ENCODE measurements at regions not wholly inside any gene's neighbourhood (a gene's known extent, or its start where the extent isn't known, plus 50 kb on each side); places are given as distances from the start of the nearest gene placed in this dataset.

DNA sequence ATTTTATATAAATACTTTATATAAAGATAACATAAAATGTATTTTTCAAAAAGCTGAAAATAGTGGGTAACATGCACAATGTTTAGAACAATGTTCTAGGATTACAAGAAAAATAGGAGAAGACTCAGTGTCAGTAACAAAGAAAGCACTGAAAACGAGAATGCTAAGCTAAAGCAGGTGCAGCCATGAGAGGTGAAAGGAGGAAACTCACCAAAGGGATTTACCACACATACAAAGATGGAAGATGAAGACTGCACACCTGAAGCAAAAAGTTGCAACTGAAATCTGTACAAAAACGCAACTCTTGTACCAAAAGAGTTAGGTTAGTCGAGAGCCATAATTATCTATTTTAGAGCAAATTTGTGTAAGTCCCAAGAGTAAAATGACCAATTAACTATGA lies 1176.1 kb downstream of the LRFN5 start (continued):
- TF ChIP-seq, protein P1, sequence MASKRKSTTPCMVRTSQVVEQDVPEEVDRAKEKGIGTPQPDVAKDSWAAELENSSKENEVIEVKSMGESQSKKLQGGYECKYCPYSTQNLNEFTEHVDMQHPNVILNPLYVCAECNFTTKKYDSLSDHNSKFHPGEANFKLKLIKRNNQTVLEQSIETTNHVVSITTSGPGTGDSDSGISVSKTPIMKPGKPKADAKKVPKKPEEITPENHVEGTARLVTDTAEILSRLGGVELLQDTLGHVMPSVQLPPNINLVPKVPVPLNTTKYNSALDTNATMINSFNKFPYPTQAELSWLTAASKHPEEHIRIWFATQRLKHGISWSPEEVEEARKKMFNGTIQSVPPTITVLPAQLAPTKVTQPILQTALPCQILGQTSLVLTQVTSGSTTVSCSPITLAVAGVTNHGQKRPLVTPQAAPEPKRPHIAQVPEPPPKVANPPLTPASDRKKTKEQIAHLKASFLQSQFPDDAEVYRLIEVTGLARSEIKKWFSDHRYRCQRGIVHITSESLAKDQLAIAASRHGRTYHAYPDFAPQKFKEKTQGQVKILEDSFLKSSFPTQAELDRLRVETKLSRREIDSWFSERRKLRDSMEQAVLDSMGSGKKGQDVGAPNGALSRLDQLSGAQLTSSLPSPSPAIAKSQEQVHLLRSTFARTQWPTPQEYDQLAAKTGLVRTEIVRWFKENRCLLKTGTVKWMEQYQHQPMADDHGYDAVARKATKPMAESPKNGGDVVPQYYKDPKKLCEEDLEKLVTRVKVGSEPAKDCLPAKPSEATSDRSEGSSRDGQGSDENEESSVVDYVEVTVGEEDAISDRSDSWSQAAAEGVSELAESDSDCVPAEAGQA (IDR thresholded peaks at IDR 0.05; ENCODE audit: low read depth): no peak
- TF ChIP-seq, protein P1 (CRISPR knock-in tag; IDR thresholded peaks at IDR 0.05; ENCODE audit: borderline replicate concordance): no peak
- TF ChIP-seq ZNF317 (CRISPR knock-in tag; IDR thresholded peaks at IDR 0.05): no peak
- no peak for TF ChIP-seq ZNF296 (CRISPR knock-in tag; conservative IDR thresholded peaks at IDR 0.05)
- TF ChIP-seq ZNF333 (CRISPR knock-in tag; IDR thresholded peaks at IDR 0.05; ENCODE audit: borderline replicate concordance): no peak
- TF ChIP-seq ZFP1 (CRISPR knock-in tag; IDR thresholded peaks at IDR 0.05): no peak
- TF ChIP-seq U2AF1 (optimal IDR thresholded peaks at IDR 0.05; ENCODE audit: low read depth, low read length): no peak
- TF ChIP-seq WIZ (CRISPR knock-in tag; IDR thresholded peaks at IDR 0.05): no peak
- no peak for TF ChIP-seq ZHX1 (CRISPR knock-in tag; IDR thresholded peaks at IDR 0.05; ENCODE audit: low read depth)
- TF ChIP-seq NR0B2 (CRISPR knock-in tag; IDR thresholded peaks at IDR 0.05): no peak
- no peak for TF ChIP-seq PTBP1 (IDR thresholded peaks at IDR 0.05; ENCODE audit: low read depth, low read length, poor library complexity, severe bottlenecking)
- TF ChIP-seq, protein P2, sequence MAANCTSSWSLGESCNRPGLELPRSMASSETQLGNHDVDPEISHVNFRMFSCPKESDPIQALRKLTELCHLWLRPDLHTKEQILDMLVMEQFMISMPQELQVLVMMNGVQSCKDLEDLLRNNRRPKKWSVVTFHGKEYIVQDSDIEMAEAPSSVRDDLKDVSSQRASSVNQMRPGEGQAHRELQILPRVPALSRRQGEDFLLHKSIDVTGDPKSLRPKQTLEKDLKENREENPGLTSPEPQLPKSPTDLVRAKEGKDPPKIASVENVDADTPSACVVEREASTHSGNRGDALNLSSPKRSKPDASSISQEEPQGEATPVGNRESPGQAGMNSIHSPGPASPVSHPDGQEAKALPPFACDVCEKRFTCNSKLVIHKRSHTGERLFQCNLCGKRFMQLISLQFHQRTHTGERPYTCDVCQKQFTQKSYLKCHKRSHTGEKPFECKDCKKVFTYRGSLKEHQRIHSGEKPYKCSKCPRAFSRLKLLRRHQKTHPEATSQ (CRISPR knock-in tag; IDR thresholded peaks at IDR 0.05; ENCODE audit: borderline replicate concordance): no peak
- no peak for TF ChIP-seq KDM5B (CRISPR knock-in tag; IDR thresholded peaks at IDR 0.05; ENCODE audit: borderline replicate concordance)
